Islet of Langerhans (tissue), 1 donor: ENCODE measurements at regions not wholly inside any gene's neighbourhood (a gene's known extent, or its start where the extent isn't known, plus 50 kb on each side); places are given as distances from the start of the nearest gene placed in this dataset.

Experiments used
- FAIRE-seq: peaks from one replicate; lab custom pipeline; 2011; peaks lifted over from hg19 to GRCh38; lab: Jason Lieb, UNC

DNA sequence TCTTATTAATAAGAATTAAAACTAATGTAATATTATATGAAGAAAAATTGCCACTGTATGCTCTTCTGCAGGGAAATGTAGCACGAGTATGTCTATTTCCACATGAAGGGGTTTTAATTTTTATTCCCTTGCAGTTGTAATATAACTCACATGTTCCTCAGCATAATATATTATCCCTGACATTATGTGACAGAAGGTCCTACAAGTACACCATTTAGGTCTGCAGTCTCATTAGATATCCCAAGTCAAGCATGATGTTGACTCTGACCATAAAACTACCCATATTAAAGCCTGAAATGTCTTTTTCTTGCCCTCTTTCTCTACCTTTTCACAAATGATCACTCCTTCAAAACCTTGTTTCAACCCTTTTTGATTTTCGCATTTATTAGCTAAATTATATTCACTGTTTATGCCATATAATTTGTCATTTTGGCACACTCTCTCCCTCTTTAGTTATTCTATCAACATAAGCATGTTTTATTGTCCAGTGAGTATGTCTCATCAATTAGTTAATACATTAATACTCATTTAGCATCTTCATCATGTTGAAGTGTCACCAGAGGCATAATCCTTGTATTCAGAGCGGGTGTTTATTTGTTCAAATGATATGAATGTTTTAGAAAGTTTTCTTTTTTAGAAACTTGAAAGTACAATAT lies 532.8 kb downstream of the MAT2B start:
- peak; percentile 41 for FAIRE-seq

DNA sequence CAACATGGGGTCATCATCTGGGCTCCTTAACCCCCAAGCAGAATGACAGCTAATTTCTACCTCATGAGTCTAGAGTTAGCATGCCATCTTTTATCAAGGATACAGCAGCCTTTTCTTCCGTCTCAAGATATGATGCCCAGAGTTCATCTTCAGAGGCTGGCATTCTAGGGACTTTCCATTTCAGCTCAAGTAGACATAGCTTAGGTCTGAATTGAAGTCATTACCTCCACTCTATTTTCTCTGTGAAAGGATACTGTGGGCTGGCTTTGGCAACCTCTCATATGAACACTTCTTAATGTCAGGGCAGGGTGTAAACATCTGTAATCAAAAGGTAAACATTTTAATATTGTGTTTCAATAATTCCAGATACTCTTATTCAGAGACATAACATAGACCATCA lies 535.7 kb downstream of the MAT2B start:
- FAIRE-seq, result no peak

GRCh38 chr5:164048359-164048926 lies 543.0 kb downstream of the MAT2B start:
- FAIRE-seq, result peak; percentile 80

- FAIRE-seq, result no peak
Measured at GRCh38 chr5:164051745-164052144, 546.3 kb downstream of the MAT2B start.

DNA sequence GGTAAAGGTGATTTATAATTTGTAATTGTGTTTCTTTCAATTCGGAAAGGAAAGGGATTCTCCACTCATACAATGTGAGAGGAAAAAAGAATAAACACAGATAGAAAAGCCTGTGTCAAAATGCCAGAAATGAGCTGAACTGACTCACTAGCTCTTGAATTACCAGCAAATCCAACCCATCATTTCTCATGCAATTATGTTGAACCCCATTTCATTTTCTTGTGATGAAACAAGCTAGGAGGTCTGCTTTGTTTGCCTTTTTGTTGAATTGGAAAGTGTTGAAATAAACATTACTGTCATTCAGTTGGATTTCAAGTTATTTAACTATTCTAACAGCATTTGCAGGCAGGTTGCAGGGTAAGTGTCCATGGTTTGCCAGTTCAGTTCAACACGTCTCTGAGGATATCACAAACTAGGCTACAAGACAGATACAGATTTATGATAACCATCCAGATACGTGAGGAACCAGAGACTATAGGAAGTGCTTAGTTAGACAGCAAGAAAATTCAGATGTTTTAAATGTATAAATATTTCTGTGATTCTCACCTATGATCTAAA lies 547.2 kb downstream of the MAT2B start:
- no peak for FAIRE-seq

DNA sequence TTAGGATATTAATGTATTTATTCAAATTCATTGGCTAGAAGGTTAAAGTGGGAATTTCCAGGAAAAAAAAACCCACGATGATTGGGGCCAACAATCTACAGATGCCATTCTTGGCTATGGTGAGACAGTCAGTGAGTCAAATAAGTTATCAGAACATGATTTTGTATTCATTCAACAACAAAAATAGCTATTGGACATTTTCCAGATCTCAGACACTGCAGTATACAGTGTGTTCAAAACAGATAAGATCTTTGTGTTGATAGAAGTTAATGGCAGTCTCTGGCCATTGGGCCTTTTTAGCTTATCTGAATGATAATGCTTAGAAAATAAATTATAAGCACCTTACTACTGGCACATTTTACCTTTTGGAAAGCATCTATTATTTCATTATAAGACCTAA lies 547.7 kb downstream of the MAT2B start:
- no peak for FAIRE-seq

- no peak for FAIRE-seq
Measured at GRCh38 chr5:164054461-164054860, 549.0 kb downstream of the MAT2B start.

DNA sequence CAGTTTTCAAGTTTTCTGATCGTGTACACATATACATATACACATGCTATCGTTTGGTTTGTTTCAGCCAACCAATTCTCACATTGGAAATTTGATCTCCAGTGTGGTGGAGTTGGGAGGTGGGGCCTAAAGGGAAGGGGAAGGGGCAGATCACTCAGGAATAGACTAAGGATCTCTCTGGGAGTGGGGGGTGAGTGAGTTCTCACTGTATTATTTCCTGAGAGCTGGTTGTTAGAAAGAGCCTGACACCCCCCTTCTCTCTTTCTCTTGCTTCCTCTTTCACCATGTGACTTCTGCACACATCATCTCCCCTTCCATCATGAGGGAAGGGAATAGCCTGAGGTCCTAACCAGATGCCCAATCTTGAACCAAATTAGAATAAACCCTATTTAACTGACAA lies 551.7 kb downstream of the MAT2B start:
- FAIRE-seq, result no peak

DNA sequence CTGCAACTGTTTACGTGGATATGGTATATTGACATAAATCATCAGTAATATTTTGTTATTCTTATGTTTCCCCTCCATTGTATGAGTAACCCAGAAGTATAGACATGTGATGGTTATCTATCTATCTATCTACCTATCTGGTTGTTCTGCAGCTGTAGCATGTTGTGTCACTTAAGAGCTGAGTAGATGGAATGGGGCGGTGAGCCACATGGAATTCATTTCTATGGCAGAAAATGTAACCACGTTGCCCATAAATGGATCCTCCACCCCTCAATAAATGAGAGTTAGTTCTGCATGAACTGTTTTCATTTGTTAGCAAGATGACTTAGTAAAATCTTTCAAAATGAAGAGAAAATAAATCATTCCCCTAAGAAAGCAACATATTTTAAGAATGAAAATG lies 553.2 kb downstream of the MAT2B start:
- no peak for FAIRE-seq

- FAIRE-seq, result no peak
Measured at GRCh38 chr5:164059471-164059870, 554.1 kb downstream of the MAT2B start.

DNA sequence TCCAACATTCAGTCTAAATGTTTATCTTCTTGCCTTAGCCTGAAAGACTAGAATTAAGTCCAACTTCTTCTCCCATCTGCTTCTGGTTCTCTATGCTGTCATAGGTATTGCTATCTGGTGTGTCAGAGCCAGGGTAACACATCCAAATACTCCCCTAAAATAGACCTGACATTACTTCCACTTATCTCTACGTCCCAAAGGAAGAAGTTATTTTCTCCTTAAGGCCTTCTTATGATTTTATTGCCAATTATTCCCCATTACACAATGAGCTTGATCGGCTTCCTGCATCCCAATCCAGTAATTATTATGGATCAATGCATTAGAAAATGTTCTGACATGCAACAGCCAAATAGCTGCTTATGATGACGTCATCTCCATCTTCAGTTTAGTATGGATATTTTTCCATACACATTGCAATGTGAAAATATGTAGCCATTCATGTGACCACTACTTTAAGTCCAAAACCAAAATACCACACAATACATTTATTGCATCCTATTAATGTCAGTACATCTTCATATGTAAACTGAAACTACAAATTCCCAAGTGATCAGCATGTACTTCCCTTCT lies 555.5 kb downstream of the MAT2B start:
- FAIRE-seq, result no peak

DNA sequence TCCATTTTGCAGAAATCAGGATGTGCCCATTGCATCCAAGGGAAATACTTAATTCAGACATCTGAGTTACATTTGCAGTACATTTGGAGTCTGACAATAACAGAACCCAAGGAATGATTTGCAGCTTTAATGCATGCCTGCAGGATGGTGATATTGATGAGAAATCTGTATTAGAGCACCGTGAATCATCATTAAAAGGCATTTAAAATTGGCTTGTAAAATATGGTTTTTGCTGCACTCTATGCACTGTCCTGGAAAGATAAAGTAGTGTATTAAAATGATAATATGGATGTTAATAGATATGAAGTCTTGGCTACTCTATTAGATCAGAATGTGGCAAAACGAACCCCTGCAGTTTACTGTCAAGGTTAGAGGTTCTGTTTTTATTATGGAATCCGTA lies 556.9 kb downstream of the MAT2B start:
- no peak for FAIRE-seq

DNA sequence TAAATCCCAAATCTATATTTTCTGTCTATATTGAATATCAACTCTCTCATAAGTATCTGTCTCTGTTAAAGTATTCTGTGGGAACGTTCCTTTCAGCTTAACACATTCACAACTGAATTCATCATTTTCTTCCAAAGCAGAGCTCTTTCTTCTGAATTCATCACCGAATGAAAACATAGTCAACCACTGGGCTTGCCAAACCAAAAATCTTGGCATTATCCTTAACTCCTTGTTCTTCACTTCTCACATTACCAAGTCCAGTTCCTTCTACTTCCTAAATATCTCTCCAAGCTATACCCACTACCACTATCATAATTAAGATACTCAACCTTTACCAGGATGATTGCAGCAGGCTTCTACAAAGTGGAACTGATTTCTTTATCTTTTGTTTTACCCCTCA lies 559.8 kb downstream of the MAT2B start:
- FAIRE-seq, result no peak

DNA sequence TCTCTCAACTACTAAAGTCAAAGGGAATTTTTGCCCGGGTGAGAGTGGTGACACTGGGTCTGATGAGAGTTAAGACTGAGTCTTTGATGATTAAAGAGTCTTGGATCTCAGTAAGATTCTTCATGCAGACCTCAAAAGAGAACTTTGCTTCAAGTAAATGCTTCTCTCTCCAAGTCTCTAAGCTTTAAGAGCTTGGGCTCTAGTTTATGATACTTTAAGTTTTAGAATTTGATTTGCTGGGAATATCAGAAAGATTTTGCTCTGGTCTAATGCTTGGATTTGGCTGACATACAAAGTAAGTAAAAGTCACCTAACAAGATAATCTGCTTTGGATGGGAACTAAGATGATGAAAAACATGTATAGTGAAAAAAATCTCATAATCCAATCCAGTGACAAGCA lies 566.3 kb downstream of the MAT2B start:
- FAIRE-seq, result no peak

- FAIRE-seq, result no peak
Measured at GRCh38 chr5:164073081-164073480, 567.7 kb downstream of the MAT2B start.

DNA sequence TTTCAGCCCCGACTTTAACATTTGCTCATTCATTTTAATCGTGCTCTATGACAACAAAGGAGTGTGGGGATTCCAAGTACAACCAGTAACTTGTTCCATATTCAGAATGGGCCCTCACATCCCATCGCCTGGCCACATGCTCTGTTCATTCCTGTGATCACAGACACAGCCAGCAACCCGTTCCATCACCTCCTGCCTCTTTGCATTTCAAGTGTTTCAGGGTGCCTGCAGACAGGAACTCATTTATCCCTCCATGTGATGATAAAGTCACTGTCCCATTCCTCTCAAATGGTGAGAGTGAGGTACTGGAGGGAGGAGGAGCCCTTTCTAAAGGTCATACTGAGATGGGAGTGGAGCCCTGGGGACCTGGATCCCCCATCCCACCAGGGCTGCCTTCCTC lies 571.1 kb downstream of the MAT2B start:
- no peak for FAIRE-seq

DNA sequence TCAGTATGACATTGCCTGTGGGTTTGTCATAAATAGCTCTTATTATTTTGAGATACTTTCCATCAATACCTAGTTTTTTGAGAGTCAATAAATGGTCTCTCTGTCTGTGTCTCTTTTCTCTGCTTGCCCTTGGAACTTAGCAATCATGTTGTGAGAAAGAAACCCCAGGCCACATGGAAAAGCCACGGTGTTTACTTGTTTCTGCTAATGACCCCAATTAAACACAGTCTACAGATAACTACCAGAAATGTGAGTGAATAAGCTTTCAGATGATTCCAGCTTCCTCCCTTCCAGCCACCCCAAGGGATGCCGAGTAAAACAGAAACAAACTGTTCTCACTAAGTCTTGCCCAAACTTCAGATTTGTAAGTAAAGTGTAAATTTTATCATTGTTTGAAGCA lies 584.9 kb downstream of the MAT2B start:
- FAIRE-seq, result no peak

DNA sequence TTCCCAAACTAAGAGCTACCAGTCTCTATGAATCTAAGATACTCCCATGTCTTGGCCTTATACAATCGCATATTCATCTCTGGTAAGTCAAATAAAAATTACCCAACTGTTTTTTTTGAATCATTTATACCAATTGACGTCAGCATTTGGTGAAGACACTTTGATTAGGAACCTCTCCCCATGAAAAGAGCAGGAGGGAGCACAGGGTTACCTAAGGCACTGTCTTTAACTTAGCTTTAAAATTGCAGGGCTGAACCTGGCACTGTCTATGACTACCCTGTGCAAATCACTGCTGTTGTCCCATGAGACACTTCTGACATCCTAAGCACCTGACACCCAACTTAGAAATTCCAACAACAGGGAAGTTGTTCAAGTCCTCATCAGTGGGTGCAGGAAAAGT lies 586.4 kb downstream of the MAT2B start:
- no peak for FAIRE-seq

DNA sequence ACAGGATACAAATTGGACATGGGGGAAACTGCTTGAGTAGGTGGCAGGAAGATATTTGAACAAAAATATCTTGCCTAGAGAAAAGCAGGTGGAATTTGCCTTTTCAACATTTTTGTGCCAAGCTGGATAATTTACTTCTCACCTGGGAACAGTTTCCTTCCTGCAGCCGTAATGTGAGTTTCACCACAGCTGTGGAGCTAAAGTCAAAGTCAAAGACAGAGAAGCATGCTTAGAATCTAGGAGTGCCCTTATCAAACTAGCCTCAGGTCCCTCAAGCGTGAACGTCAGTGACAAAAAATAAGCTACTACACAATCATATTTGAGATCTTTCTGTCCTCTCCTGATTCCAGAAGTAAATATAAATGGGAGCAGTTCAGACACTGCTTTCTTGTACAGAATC lies 588.9 kb downstream of the MAT2B start:
- FAIRE-seq, result no peak

GRCh38 chr5:164097749-164098148 lies 592.3 kb downstream of the MAT2B start:
- no peak for FAIRE-seq

- FAIRE-seq, result no peak
Measured at GRCh38 chr5:164098531-164098930, 593.1 kb downstream of the MAT2B start.

DNA sequence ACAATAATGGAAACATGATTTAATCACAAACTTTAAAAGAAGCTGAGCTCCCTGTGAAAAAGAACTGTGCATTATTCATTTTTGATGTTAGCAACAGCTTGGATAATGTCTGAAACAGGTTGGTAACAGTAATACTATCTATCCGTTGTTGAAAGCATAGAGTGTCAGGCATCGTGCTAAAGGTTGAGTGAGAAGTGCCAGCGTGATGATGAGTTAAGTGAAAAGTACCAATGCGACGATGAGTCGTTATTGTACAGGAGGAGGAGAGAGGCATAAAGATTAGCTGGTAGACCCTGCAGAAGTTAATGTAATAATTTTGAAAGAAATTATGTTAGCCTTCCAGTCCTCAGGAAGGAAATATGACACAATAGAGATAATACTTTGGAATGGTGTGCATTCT lies 593.6 kb downstream of the MAT2B start:
- no peak for FAIRE-seq

GRCh38 chr5:164115420-164115819 lies 610.0 kb downstream of the MAT2B start:
- no peak for FAIRE-seq
